ENCODE measurements at regions not wholly inside any gene's neighbourhood (a gene's known extent, or its start where the extent isn't known, plus 50 kb on each side); places are given as distances from the start of the nearest gene placed in this dataset.

DNA sequence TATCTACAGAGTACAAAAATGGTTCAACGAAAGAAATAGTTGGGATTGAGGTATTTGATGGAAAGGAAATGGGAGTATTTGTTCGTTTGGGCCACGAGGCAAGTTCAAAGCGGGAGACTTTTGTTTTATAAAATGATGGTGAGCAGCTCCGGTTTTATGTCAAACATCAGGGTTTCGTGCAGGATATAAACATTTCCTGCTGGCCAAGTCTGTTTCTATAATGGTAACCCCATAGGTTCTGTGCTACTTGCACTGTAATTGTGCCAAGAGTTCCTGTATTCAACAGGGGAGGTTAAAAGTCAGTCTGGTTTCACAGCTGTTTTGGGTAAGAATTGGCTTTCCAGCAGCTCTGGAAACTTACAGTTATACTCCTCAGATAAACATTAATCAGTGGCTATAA is 290.3 kb upstream of the NRIP1 start (continued):
- TF ChIP-seq, protein P1, sequence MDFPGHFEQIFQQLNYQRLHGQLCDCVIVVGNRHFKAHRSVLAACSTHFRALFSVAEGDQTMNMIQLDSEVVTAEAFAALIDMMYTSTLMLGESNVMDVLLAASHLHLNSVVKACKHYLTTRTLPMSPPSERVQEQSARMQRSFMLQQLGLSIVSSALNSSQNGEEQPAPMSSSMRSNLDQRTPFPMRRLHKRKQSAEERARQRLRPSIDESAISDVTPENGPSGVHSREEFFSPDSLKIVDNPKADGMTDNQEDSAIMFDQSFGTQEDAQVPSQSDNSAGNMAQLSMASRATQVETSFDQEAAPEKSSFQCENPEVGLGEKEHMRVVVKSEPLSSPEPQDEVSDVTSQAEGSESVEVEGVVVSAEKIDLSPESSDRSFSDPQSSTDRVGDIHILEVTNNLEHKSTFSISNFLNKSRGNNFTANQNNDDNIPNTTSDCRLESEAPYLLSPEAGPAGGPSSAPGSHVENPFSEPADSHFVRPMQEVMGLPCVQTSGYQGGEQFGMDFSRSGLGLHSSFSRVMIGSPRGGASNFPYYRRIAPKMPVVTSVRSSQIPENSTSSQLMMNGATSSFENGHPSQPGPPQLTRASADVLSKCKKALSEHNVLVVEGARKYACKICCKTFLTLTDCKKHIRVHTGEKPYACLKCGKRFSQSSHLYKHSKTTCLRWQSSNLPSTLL (IDR thresholded peaks at IDR 0.05) = no peak

DNA sequence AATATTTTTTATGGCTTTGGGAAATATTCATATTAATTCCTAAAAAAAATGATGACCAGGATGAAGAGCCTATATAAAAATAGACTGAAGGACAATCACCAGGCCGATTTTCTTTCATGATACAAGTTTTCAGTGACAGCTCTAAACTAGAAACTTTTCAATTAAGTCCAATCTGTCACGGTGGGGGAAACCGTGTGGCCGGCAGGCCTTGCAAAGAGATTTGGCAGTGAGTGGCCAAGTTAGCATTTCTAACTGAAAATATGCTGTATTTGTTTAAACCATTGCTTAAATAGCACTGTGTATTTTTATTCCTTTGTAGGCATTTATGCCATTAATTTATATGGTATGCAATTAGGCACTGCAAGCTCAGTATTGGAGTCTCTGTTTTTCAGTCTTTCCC is 294.5 kb upstream of the NRIP1 start:
- H3K27ac ChIP-seq (ENCODE audit: extremely low read depth, low read depth, low read length) = no peak overlapping the region
- H3K4me2 ChIP-seq (ENCODE audit: insufficient read depth, low read length) = no peak overlapping the region
- no peaks in the 10 kb centered on the region for H3K9me3 ChIP-seq (replicated peaks; ENCODE audit: control insufficient read depth, insufficient read depth, low read depth, low read length)
- FAIRE-seq = no peak
- H2AFZ ChIP-seq (ENCODE audit: low read depth, low read length) = no peak overlapping the region
- no peak for DNase-seq (ENCODE audit: extremely low read depth in 1 of 4, low spot score in 3 of 4)
- H3K4me1 ChIP-seq (replicated peaks in 1 of 2; ENCODE audit: control insufficient read depth in 2 of 2, insufficient read depth in 2 of 2, low read length in 2 of 2) = no peaks in the 10 kb centered on the region
- H3K9me1 ChIP-seq (ENCODE audit: control insufficient read depth, insufficient read depth, low read length) = no peaks in the 10 kb centered on the region
- 8% methylated on average over 4 of the region's 4 CpGs for WGBS (ENCODE audit: insufficient coverage, low coverage, missing lambda C conversion rate)
- no peaks in the 10 kb centered on the region for H3K79me2 ChIP-seq (ENCODE audit: control insufficient read depth, insufficient read depth, low read length)
- ChIA-PET POLR2A (no interaction called here), CTCF (ENCODE audit: low intra/inter-chr PET ratio) (no interaction called here)
- H4K20me1 ChIP-seq (replicated peaks; ENCODE audit: control insufficient read depth, insufficient read depth, low read length) = no peaks in the 10 kb centered on the region
- no peak overlapping the region for H3K9ac ChIP-seq (ENCODE audit: insufficient read depth in 1 of 2, low read depth in 2 of 2, low read length in 2 of 2)
- no peak for ATAC-seq
- no peaks in the 10 kb centered on the region for H3K36me3 ChIP-seq (ENCODE audit: control insufficient read depth, insufficient read depth, low read length)
- in situ Hi-C loops (cut with MboI) = no loop called here
- BruUV-seq (replicated peaks) = no TSS peak
- no peaks in the 10 kb centered on the region for H3K27me3 ChIP-seq (ENCODE audit: control insufficient read depth in 2 of 2, insufficient read depth in 2 of 2, low read length in 2 of 2)
- intact Hi-C loops (cut with micrococcal nuclease) = loop anchor here (10.0 kb wide), 1 partner anchor 64 kb away; no protein-coding TSS in a partner anchor
- H3K4me3 ChIP-seq = no peak overlapping the region
- TF ChIP-seq BRCA1 (IDR thresholded peaks at IDR 0.05) = no peak
- no peak for TF ChIP-seq BRCA1 (CRISPR knock-in tag; IDR thresholded peaks at IDR 0.05)
- no peak for TF ChIP-seq ZFP1 (CRISPR knock-in tag; IDR thresholded peaks at IDR 0.05)
- TF ChIP-seq FOSL1 (tag; conservative IDR thresholded peaks at IDR 0.05) = no peak
- TF ChIP-seq MCM2 (IDR thresholded peaks at IDR 0.05; ENCODE audit: low read depth) = no peak
- TF ChIP-seq SMAD2 (IDR thresholded peaks at IDR 0.05; ENCODE audit: low read depth, low read length) = no peak
- TF ChIP-seq TEAD4 (IDR thresholded peaks at IDR 0.05; ENCODE audit: low read length) = no peak
- no peak for TF ChIP-seq TEAD4 (CRISPR knock-in tag; IDR thresholded peaks at IDR 0.05; ENCODE audit: borderline replicate concordance)
- no peak for TF ChIP-seq SNIP1 (IDR thresholded peaks at IDR 0.05; ENCODE audit: low read depth)
- TF ChIP-seq CBFB (CRISPR knock-in tag; IDR thresholded peaks at IDR 0.05) = no peak
- TF ChIP-seq, protein P2, sequence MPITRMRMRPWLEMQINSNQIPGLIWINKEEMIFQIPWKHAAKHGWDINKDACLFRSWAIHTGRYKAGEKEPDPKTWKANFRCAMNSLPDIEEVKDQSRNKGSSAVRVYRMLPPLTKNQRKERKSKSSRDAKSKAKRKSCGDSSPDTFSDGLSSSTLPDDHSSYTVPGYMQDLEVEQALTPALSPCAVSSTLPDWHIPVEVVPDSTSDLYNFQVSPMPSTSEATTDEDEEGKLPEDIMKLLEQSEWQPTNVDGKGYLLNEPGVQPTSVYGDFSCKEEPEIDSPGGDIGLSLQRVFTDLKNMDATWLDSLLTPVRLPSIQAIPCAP (CRISPR knock-in tag; IDR thresholded peaks at IDR 0.05; ENCODE audit: borderline replicate concordance) = no peak
- TF ChIP-seq POLR2H (tag; IDR thresholded peaks at IDR 0.05; ENCODE audit: low read depth) = no peak
- TF ChIP-seq, protein P3, sequence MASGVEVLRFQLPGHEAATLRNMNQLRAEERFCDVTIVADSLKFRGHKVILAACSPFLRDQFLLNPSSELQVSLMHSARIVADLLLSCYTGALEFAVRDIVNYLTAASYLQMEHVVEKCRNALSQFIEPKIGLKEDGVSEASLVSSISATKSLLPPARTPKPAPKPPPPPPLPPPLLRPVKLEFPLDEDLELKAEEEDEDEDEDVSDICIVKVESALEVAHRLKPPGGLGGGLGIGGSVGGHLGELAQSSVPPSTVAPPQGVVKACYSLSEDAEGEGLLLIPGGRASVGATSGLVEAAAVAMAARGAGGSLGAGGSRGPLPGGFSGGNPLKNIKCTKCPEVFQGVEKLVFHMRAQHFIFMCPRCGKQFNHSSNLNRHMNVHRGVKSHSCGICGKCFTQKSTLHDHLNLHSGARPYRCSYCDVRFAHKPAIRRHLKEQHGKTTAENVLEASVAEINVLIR (CRISPR knock-in tag; IDR thresholded peaks at IDR 0.05) = no peak
- no peak for TF ChIP-seq HNRNPH1 (optimal IDR thresholded peaks at IDR 0.05; ENCODE audit: low read depth, low read length)
- no peak for TF ChIP-seq HOXB6 (CRISPR knock-in tag; IDR thresholded peaks at IDR 0.05; ENCODE audit: borderline replicate concordance)
